PC-9 (cell line): ENCODE measurements at regions not wholly inside any gene's neighbourhood (a gene's known extent, or its start where the extent isn't known, plus 50 kb on each side); places are given as distances from the start of the nearest gene placed in this dataset.

Experiments used
- BruUV-seq: library from RNA; stranded (reverse); fragments of 400-500 nt; replicated peaks from 2 replicates; lab custom pipeline; 2021; lab: Mats Ljungman, UMichigan
- CTCF ChIA-PET: fragments of 300-600 bp; sonication (Branson Sonifier 250); formaldehyde crosslinking; loops from one replicate; lab custom pipeline; 2022; ENCODE audit warnings: antibody characterized with exemption; lab: Charles Lee
- POLR2A ChIA-PET: fragments of 300-600 bp; sonication (Branson Sonifier 250); formaldehyde crosslinking; loops from one replicate; lab custom pipeline; 2022; ENCODE audit warnings: antibody characterized with exemption; ENCODE audit not compliant: unreplicated experiment; lab: Charles Lee
- DNase-seq, 2 experiments: peaks; one replicate each; pipeline versions ENCODE4 v3.0.0 to v3.0.0-alpha.2; 2015 to 2022; ENCODE audit warnings: mixed read lengths in 1 of 2
- H2AFZ ChIP-seq: fragments of 200-600 bp; sonication (generic); 2 replicates; pipeline ENCODE4 v1.8.1; 2017; ENCODE audit warnings: antibody characterized with exemption
- H3F3A ChIP-seq: fragments of 200-600 bp; sonication (generic); 2 replicates; pipeline ENCODE4 v1.8.1; 2017; ENCODE audit warnings: antibody characterized with exemption, mild to moderate bottlenecking, low read depth; ENCODE audit not compliant: insufficient read depth
- H3K27ac ChIP-seq: fragments of 200-600 bp; sonication (generic); 2 replicates; pipeline ENCODE4 v1.6.1; 2016; ENCODE audit warnings: mixed run types
- H3K27me3 ChIP-seq: fragments of 200-600 bp; sonication (generic); 2 replicates; pipeline ENCODE4 v1.6.1; 2016; ENCODE audit warnings: low read depth, mixed run types; ENCODE audit not compliant: insufficient read depth
- H3K36me3 ChIP-seq: fragments of 200-600 bp; sonication (generic); 2 replicates; pipeline ENCODE4 v1.6.1; 2016; ENCODE audit warnings: low read depth, mixed run types
- H3K4me1 ChIP-seq: fragments of 200-600 bp; sonication (generic); replicated peaks from 2 replicates; pipeline ENCODE4 v1.6.1; 2016; ENCODE audit warnings: mixed run types; ENCODE audit not compliant: insufficient read depth
- H3K4me2 ChIP-seq: fragments of 200-600 bp; sonication (generic); 2 replicates; pipeline ENCODE4 v1.6.1; 2017; ENCODE audit warnings: mixed run types
- H3K4me3 ChIP-seq: fragments of 200-600 bp; sonication (generic); 2 replicates; pipeline ENCODE4 v1.6.1; 2016; ENCODE audit warnings: mixed run types
- H3K79me2 ChIP-seq: fragments of 200-600 bp; sonication (generic); 2 replicates; pipeline ENCODE4 v1.6.1; 2017; ENCODE audit warnings: low read depth, mixed run types
- H3K9me2 ChIP-seq: fragments of 200-600 bp; sonication (generic); 2 replicates; pipeline ENCODE4 v1.8.1; 2017; ENCODE audit warnings: mild to moderate bottlenecking; ENCODE audit not compliant: insufficient read depth
- H3K9me3 ChIP-seq: fragments of 200-600 bp; sonication (generic); 2 replicates; pipeline ENCODE4 v1.8.1; 2016; ENCODE audit warnings: low read depth; ENCODE audit not compliant: insufficient read depth
- H4K20me1 ChIP-seq: fragments of 200-600 bp; sonication (generic); 2 replicates; pipeline ENCODE4 v1.8.1; 2017; ENCODE audit not compliant: insufficient read depth
- CTCF ChIP-seq: fragments of 200-600 bp; sonication (generic); conservative IDR thresholded peaks from 2 replicates; pipeline ENCODE4 v1.6.1; 2017; ENCODE audit warnings: mixed run types, antibody characterized with exemption, mild to moderate bottlenecking, moderate library complexity
- EZH2 ChIP-seq: fragments of 200-600 bp; sonication (generic); IDR thresholded peaks from 2 replicates; pipeline ENCODE4 v1.8.0; 2017; ENCODE audit warnings: antibody characterized with exemption, low read depth
- intact Hi-C: fragments of 100-400 bp; cut with micrococcal nuclease; formaldehyde crosslinking; loops from one replicate; pipeline ENCODE4 v1.10.0; 2022; ENCODE audit not compliant: unreplicated experiment

DNA sequence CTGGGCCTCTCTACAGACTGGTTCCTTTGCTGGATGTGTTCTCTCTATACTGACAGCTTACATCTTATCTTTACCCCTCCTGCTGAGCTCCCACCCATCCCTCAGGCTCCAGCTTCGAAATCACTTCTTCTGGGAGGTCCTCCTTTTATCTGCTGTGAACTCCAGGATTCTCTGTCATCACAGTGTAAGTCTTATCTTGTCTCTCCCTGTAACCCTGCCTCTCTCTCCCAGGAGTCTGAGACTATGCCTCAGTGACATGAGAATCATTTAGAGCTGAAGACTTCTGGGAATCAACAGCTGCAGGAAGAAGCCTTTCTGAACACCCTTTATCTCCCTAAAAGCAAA is 148.1 kb upstream of the HS3ST3A1 start:
- H3K27me3 ChIP-seq = 0 out of 2 replicates have a peak, but pooled peaks cover 3% of the 10 kb centered on the region
- BruUV-seq = no TSS peak
- intact Hi-C loops = no loop called here
- no peaks in the 10 kb centered on the region for H3K4me1 ChIP-seq
- no peak overlapping the region for H3K27ac ChIP-seq
- no peak for DNase-seq
- no peak overlapping the region for H3K4me2 ChIP-seq
- no peaks in the 10 kb centered on the region for H3F3A ChIP-seq
- H3K36me3 ChIP-seq = no peaks in the 10 kb centered on the region
- no peaks in the 10 kb centered on the region for H3K9me2 ChIP-seq
- no peaks in the 10 kb centered on the region for H3K9me3 ChIP-seq
- TF ChIP-seq CTCF (no peak), EZH2 (no peak)
- CTCF ChIA-PET = no interaction called here
- no peaks in the 10 kb centered on the region for H3K79me2 ChIP-seq
- H2AFZ ChIP-seq = no peak overlapping the region
- POLR2A ChIA-PET = no interaction called here
- no peaks in the 10 kb centered on the region for H4K20me1 ChIP-seq
- no peak overlapping the region for H3K4me3 ChIP-seq

DNA sequence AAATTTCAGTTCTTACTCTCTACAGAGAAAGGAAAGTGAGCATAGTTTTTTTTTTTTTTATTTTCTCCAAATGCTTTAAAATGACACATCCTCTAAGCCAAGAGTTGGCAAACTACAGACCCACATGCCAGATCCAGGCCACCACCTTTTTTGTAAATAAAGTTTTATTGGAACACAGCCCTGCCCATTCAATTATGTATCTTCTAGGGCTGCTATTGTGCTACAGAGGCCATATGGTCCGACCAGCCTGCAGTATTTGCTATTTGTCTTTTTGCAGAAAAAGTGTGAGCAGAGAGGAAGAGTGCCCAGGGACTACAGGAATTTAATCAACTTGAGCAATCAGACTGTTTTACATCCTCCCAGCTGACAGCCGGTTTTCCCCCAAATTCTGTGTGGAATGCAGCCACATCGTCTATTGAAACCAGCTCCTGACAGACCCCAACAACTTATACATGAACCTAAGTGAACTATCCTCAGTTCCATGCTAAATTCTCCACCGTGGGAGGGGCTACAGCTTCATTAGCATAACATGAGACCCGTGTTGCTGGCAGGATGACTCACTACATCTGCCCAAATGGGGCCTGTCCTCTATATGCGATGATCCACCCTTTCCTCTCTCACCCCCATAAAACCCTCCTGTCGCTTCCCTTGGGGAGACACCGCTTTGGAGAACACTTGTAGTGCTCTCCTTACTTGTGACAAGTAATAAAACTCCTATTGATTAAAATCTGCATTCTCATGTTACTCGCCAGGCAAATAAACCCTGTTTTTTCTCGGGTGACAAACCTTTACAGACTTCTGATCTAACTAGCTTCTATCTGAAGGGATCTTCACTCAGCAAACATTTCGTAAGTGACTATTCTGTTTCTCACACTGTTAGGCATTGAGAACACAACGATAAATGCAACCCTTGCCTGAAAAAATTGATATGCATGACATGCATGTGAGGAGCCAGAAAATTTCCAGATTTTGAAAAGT is 149.4 kb upstream of the HS3ST3A1 start:
- H3K27ac ChIP-seq = no peak overlapping the region
- no peak for DNase-seq
- TF ChIP-seq EZH2 (no peak), CTCF (no peak)
- intact Hi-C loops = no loop called here
- ChIA-PET POLR2A (no interaction called here), CTCF (no interaction called here)
- BruUV-seq = no TSS peak
- no peak overlapping the region for H2AFZ ChIP-seq
- H3K79me2 ChIP-seq = no peaks in the 10 kb centered on the region
- H3K36me3 ChIP-seq = no peaks in the 10 kb centered on the region
- H3K4me2 ChIP-seq = no peak overlapping the region
- no peaks in the 10 kb centered on the region for H3K4me1 ChIP-seq
- no peaks in the 10 kb centered on the region for H3K9me2 ChIP-seq
- 0 out of 2 replicates have a peak, but pooled peaks cover 3% of the 10 kb centered on the region for H3K27me3 ChIP-seq
- no peaks in the 10 kb centered on the region for H4K20me1 ChIP-seq
- H3K4me3 ChIP-seq = no peak overlapping the region
- no peaks in the 10 kb centered on the region for H3K9me3 ChIP-seq
- no peaks in the 10 kb centered on the region for H3F3A ChIP-seq

GRCh38 chr17:13753154-13753553 is 151.4 kb upstream of the HS3ST3A1 start:
- DNase-seq = no peak
- H3K27me3 ChIP-seq = peaks cover 7% of the 10 kb centered on the region
- ChIA-PET POLR2A (no interaction called here), CTCF (no interaction called here)
- H4K20me1 ChIP-seq = no peaks in the 10 kb centered on the region
- no peak for TF ChIP-seq CTCF
- no peak for TF ChIP-seq EZH2
- no TSS peak for BruUV-seq
- H3F3A ChIP-seq = no peaks in the 10 kb centered on the region
- H3K27ac ChIP-seq = no peak overlapping the region
- no peaks in the 10 kb centered on the region for H3K9me2 ChIP-seq
- H3K4me3 ChIP-seq = no peak overlapping the region
- no peaks in the 10 kb centered on the region for H3K4me1 ChIP-seq
- H2AFZ ChIP-seq = no peak overlapping the region
- no peaks in the 10 kb centered on the region for H3K36me3 ChIP-seq
- no peaks in the 10 kb centered on the region for H3K79me2 ChIP-seq
- no peaks in the 10 kb centered on the region for H3K9me3 ChIP-seq
- no peak overlapping the region for H3K4me2 ChIP-seq
- intact Hi-C loops = no loop called here
